ENCODE measurements at regions not wholly inside any gene's neighbourhood (a gene's known extent, or its start where the extent isn't known, plus 50 kb on each side); places are given as distances from the start of the nearest gene placed in this dataset.

- H3K4me3 ChIP-seq (ENCODE audit: low read depth, low read length), result no peak overlapping the region
- no peak for DNase-seq (ENCODE audit: low read depth, low spot score)
- TF ChIP-seq CTCF (IDR thresholded peaks at IDR 0.05; ENCODE audit: low read depth, low read length), result no peak
- in situ Hi-C loops (cut with HindIII; ENCODE audit: low sequenced_read_pairs), result no loop called here
Measured at GRCh38 chr4:35066406-35066805, 1177.9 kb downstream of the ARAP2 start.

- H3K4me3 ChIP-seq (ENCODE audit: low read depth, low read length), result no peak overlapping the region
- no peak for TF ChIP-seq CTCF (IDR thresholded peaks at IDR 0.05; ENCODE audit: low read depth, low read length)
- in situ Hi-C loops (cut with HindIII; ENCODE audit: low sequenced_read_pairs), result no loop called here
- DNase-seq (ENCODE audit: low read depth, low spot score), result no peak
Measured at GRCh38 chr4:35080799-35081198, 1163.5 kb downstream of the ARAP2 start.

GRCh38 chr4:35087218-35087617 lies 1157.1 kb downstream of the ARAP2 start:
- H3K4me3 ChIP-seq (ENCODE audit: low read depth, low read length), result no peak overlapping the region
- in situ Hi-C loops (cut with HindIII; ENCODE audit: low sequenced_read_pairs), result no loop called here
- no peak for TF ChIP-seq CTCF (IDR thresholded peaks at IDR 0.05; ENCODE audit: low read depth, low read length)
- no peak for DNase-seq (ENCODE audit: low read depth, low spot score)

- DNase-seq (ENCODE audit: low read depth, low spot score), result no peak
- H3K4me3 ChIP-seq (ENCODE audit: low read depth, low read length), result no peak overlapping the region
- no peak for TF ChIP-seq CTCF (IDR thresholded peaks at IDR 0.05; ENCODE audit: low read depth, low read length)
- in situ Hi-C loops (cut with HindIII; ENCODE audit: low sequenced_read_pairs), result no loop called here
Measured at GRCh38 chr4:35100932-35101331, 1143.4 kb downstream of the ARAP2 start.

- H3K4me3 ChIP-seq (ENCODE audit: low read depth, low read length), result no peak overlapping the region
- TF ChIP-seq CTCF (IDR thresholded peaks at IDR 0.05; ENCODE audit: low read depth, low read length), result no peak
- DNase-seq (ENCODE audit: low read depth, low spot score), result no peak
- in situ Hi-C loops (cut with HindIII; ENCODE audit: low sequenced_read_pairs), result no loop called here
Measured at GRCh38 chr4:35102066-35102465, 1142.2 kb downstream of the ARAP2 start.

GRCh38 chr4:35105486-35105885 lies 1138.8 kb downstream of the ARAP2 start:
- no peak for DNase-seq (ENCODE audit: low read depth, low spot score)
- in situ Hi-C loops (cut with HindIII; ENCODE audit: low sequenced_read_pairs), result no loop called here
- H3K4me3 ChIP-seq (ENCODE audit: low read depth, low read length), result no peak overlapping the region
- TF ChIP-seq CTCF (IDR thresholded peaks at IDR 0.05; ENCODE audit: low read depth, low read length), result no peak

Data from astrocyte of the spinal cord (primary cell).